Lung (tissue), 11 donors: ENCODE measurements at regions not wholly inside any gene's neighbourhood (a gene's known extent, or its start where the extent isn't known, plus 50 kb on each side); places are given as distances from the start of the nearest gene placed in this dataset.
"Not testable (repeated sequence)": the region's sequence is repeated elsewhere in the genome, so short reads cannot be mapped to it uniquely, and the experiment has no call there.

Source experiments
- ATAC-seq: fragments of 200-7000 bp; cut with Tn5 transposase; one replicate; pipeline ENCODE4 v1.9.1; 2020; ENCODE audit warnings: moderate number of reproducible peaks; ENCODE audit not compliant: insufficient read depth, low FRiP score
- DNase-seq, 3 donors: peaks; one replicate each; pipeline ENCODE4 v3.0.0-alpha.2; 2013 to 2017
- H3K27ac ChIP-seq, 2 donors: one replicate each; pipeline ENCODE4 v1.5.1; 2013; ENCODE audit warnings: mild to moderate bottlenecking in 2 of 2, moderate library complexity in 2 of 2, control low read depth in 1 of 2, inconsistent platforms in 1 of 2, low read depth in 1 of 2, low read length in 1 of 2
- H3K27me3 ChIP-seq, 3 donors: one replicate each; pipeline ENCODE4 v1.5.1; 2013; ENCODE audit warnings: low read length in 2 of 3; ENCODE audit not compliant: control insufficient read depth in 3 of 3, insufficient read depth in 3 of 3
- H3K36me3 ChIP-seq, 4 donors: one replicate each; pipeline ENCODE4 v1.5.1; 2013; ENCODE audit warnings: low read length in 4 of 4, mild to moderate bottlenecking in 1 of 4, moderate library complexity in 1 of 4; ENCODE audit not compliant: control insufficient read depth in 4 of 4, insufficient read depth in 4 of 4
- H3K4me1 ChIP-seq, 5 donors: one replicate each; pipeline ENCODE4 v1.5.1; 2013; ENCODE audit warnings: low read length in 5 of 5, mild to moderate bottlenecking in 2 of 5, moderate library complexity in 1 of 5; ENCODE audit not compliant: control insufficient read depth in 5 of 5, insufficient read depth in 5 of 5
- H3K4me3 ChIP-seq: one replicate; pipeline ENCODE4 v1.5.1; 2013; ENCODE audit warnings: mild to moderate bottlenecking, control low read depth, moderate library complexity
- H3K9ac ChIP-seq, 2 donors: one replicate each; pipeline ENCODE4 v1.5.1; 2013; ENCODE audit warnings: low read length in 2 of 2, control low read depth in 1 of 2; ENCODE audit not compliant: insufficient read depth in 1 of 2
- H3K9me3 ChIP-seq, 4 donors: one replicate each; pipeline ENCODE4 v1.5.1; 2013; ENCODE audit warnings: low read length in 3 of 4, mild to moderate bottlenecking in 1 of 4, moderate library complexity in 1 of 4; ENCODE audit not compliant: control insufficient read depth in 4 of 4, insufficient read depth in 3 of 4
- CTCF ChIP-seq: IDR thresholded peaks from 2 replicates; pipeline ENCODE4 v1.5.1; 2012; ENCODE audit warnings: mild to moderate bottlenecking; ENCODE audit errors: control extremely low read depth, extremely low read depth
- WGBS, 2 donors: extraction: QIAGEN DNeasy Blood & Tissue Kit; methylation state at CpG; one replicate each; pipeline ENCODE4 v1.1.7; 2013; 5-methylcytosine and 5-hydroxymethylcytosine counted together
- donor health status: control.
- donor health status: control.
- donor health status: Bipolar disorder and iron deficiency.
- donor health status: healthy.
- donor health status: DM: yes; HTN: yes; CAD: no.

- no peak for ATAC-seq
- H3K27ac ChIP-seq, result no peak overlapping the region
Measured at GRCh38 chr5:38622723-38623129, 66.3 kb upstream of the LIFR start.

GRCh38 chr5:38624541-38624940 is 68.1 kb upstream of the LIFR start:
- not testable (repeated sequence) for H3K27me3 ChIP-seq, H3K9me3 ChIP-seq, ATAC-seq, H3K4me3 ChIP-seq, H3K36me3 ChIP-seq, H3K9ac ChIP-seq, DNase-seq, H3K27ac ChIP-seq
- H3K4me1 ChIP-seq, result peaks cover 0 to 21% (median 0%) of the 10 kb centered on the region in 5 donors
- 94 to 98% methylated on average over 12 of the region's 12 CpGs for WGBS, 2 donors

More at GRCh38 chr5:38622723-38623129, 66.3 kb upstream of the LIFR start:
- Histone ChIP-seq H3K4me3 (no peak overlapping the region), H3K36me3 (no peaks in the 10 kb centered on the region), H3K27me3 (no peaks in the 10 kb centered on the region), H3K4me1 (peaks cover 0 to 21% (median 0%) of the 10 kb centered on the region in 5 donors), H3K9ac (no peak overlapping the region), H3K9me3 (peaks cover 0 to 6% (median under 1%) of the 10 kb centered on the region in 4 donors)
- no peak for TF ChIP-seq CTCF
- DNase-seq, result peak; percentile 54 to 88 (median 87)
- WGBS, 2 donors, result 54 to 66% methylated on average over 3 of the region's 3 CpGs

- DNase-seq, H3K4me1 ChIP-seq: not testable (repeated sequence)
- WGBS, 2 donors, result 93 to 98% methylated on average over 24 of the region's 24 CpGs
Measured at GRCh38 chr5:38631376-38631775, 74.9 kb upstream of the LIFR start.

GRCh38 chr5:38634568-38635369 is 78.3 kb upstream of the LIFR start:
- whole genome bisulfite sequencing, 2 donors, result 40 to 66% methylated on average over 4 of the region's 4 CpGs
- no peak overlapping the region for H3K9ac ChIP-seq
- DNase-seq (no peak), ATAC-seq (no peak)
- H3K27ac ChIP-seq, result no peak overlapping the region
- H3K9me3 ChIP-seq, result peaks cover 0 to 5% (median 1%) of the 10 kb centered on the region in 4 donors
- H3K4me1 ChIP-seq, result peaks cover 0 to 8% (median 0%) of the 10 kb centered on the region in 5 donors
- TF ChIP-seq CTCF, result no peak
- no peaks in the 10 kb centered on the region for H3K36me3 ChIP-seq
- no peak overlapping the region for H3K4me3 ChIP-seq
- no peaks in the 10 kb centered on the region for H3K27me3 ChIP-seq

More at GRCh38 chr5:38631376-38631775, 74.9 kb upstream of the LIFR start:
- H3K9me3 ChIP-seq, H3K36me3 ChIP-seq, H3K9ac ChIP-seq, H3K27ac ChIP-seq, H3K27me3 ChIP-seq, H3K4me3 ChIP-seq, ATAC-seq: not testable (repeated sequence)
